Tibial artery (tissue), 4 donors: ENCODE measurements at regions not wholly inside any gene's neighbourhood (a gene's known extent, or its start where the extent isn't known, plus 50 kb on each side); places are given as distances from the start of the nearest gene placed in this dataset.

Experiments used
- DNase-seq, 2 donors: peaks; one replicate each; pipeline ENCODE4 v3.0.0-alpha.2; 2019
- H3K27ac ChIP-seq, 2 donors: fragments of 200-600 bp; sonication (generic) in 1 of 2; 1 replicate in 1 of 2; 2 replicates in 1 of 2; pipeline ENCODE4 v1.5.1; 2018 to 2019; ENCODE audit warnings: mild to moderate bottlenecking in 1 of 2
- H3K27me3 ChIP-seq, 2 donors: fragments of 200-600 bp; sonication (generic) in 1 of 2; one replicate each; pipeline versions ENCODE4 v1.5.1 to v1.6.0; 2016 to 2019
- H3K36me3 ChIP-seq, 3 donors: fragments of 200-600 bp; sonication (generic) in 2 of 3; one replicate each; pipeline ENCODE4 v1.5.1; 2016 to 2019; ENCODE audit warnings: mild to moderate bottlenecking in 2 of 3
- H3K4me1 ChIP-seq, 4 donors: fragments of 200-600 bp; sonication (generic) in 2 of 4; 1 replicate in 3 of 4; 2 replicates in 1 of 4; pipeline ENCODE4 v1.5.1; 2016 to 2019
- H3K4me3 ChIP-seq, 2 donors: fragments of 200-600 bp; sonication (generic) in 1 of 2; 1 replicate in 1 of 2; 2 replicates in 1 of 2; pipeline ENCODE4 v1.5.1; 2018 to 2019; ENCODE audit warnings: mild to moderate bottlenecking in 2 of 2
- H3K9me3 ChIP-seq, 3 donors: fragments of 200-600 bp; sonication (generic) in 1 of 3; one replicate each; pipeline ENCODE4 v1.5.1; 2016 to 2019
- intact Hi-C: fragments of 100-400 bp; cut with DNase I; formaldehyde crosslinking; loops from one replicate; pipeline ENCODE4 v1.15.0; 2023; ENCODE audit warnings: low total_unique reads
- TF ChIP-seq, protein P1 (sequence below), 2 experiments: fragments of 200-600 bp in 1 of 2; fragments of 450-650 bp in 1 of 2; IDR thresholded peaks; one replicate each; pipeline ENCODE4 v1.5.1; 2017 to 2019; ENCODE audit warnings: antibody characterized with exemption in 2 of 2, mild to moderate bottlenecking in 1 of 2, moderate library complexity in 1 of 2

DNA sequence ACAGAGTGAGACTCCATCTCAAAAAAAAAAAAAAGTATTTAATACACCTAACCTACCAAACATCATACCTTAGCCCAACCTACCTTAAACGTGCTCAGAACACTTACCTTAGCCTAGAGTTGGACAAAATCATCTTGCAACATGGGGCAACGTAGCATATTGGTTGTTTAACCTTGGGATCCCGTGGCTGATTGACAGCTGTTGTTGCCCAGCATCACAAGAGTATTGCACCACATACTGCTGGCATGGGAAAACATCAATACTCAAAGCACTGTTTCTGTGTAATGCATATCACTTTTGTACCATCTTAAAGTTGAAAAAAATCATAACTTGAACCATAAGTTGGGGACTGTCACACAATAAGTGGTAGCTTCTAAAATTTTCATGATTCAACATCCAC, 73.8 kb upstream of the MIR17HG start:
- H3K27me3 ChIP-seq = no peaks in the 10 kb centered on the region
- no peak for DNase-seq
- H3K4me3 ChIP-seq = no peak overlapping the region
- H3K4me1 ChIP-seq = no peaks in the 10 kb centered on the region
- H3K27ac ChIP-seq = no peak overlapping the region
- no peaks in the 10 kb centered on the region for H3K9me3 ChIP-seq
- no peaks in the 10 kb centered on the region for H3K36me3 ChIP-seq
- intact Hi-C loops = no loop called here
- TF ChIP-seq, protein P1, sequence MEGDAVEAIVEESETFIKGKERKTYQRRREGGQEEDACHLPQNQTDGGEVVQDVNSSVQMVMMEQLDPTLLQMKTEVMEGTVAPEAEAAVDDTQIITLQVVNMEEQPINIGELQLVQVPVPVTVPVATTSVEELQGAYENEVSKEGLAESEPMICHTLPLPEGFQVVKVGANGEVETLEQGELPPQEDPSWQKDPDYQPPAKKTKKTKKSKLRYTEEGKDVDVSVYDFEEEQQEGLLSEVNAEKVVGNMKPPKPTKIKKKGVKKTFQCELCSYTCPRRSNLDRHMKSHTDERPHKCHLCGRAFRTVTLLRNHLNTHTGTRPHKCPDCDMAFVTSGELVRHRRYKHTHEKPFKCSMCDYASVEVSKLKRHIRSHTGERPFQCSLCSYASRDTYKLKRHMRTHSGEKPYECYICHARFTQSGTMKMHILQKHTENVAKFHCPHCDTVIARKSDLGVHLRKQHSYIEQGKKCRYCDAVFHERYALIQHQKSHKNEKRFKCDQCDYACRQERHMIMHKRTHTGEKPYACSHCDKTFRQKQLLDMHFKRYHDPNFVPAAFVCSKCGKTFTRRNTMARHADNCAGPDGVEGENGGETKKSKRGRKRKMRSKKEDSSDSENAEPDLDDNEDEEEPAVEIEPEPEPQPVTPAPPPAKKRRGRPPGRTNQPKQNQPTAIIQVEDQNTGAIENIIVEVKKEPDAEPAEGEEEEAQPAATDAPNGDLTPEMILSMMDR (IDR thresholded peaks at IDR 0.05) = no peak

DNA sequence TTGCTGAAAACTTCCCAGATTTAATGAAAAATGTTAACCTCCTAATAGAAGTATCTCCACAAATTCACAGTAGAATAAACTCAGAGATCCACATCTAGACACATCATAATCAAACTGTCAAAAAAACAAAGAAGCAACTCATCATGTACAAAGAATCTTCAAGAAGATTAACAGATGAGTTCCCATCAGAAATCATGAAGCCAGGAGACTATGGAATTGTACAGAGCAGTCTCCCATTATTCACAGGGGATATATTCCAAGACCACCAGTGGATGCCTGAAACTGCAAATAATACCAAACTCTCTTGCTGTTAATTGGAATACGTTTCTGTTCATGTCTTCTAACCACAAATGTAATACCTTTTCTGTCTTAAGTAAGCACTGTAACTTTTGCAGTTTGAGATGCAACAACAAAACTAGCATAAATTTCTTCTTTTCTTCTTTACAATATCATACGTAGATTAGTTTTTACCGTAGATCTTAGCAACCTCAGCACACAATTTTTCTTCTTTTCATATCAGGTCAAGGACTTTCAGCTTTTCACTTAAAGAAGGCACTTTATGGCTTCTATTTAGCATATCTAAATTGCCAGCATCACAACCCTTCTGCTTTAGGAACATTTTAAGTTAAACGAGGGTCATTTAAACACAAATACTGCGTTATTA, 70.3 kb upstream of the MIR17HG start:
- no peak for DNase-seq
- Histone ChIP-seq H3K4me3 (no peak overlapping the region), H3K9me3 (no peaks in the 10 kb centered on the region), H3K36me3 (no peaks in the 10 kb centered on the region), H3K27me3 (no peaks in the 10 kb centered on the region), H3K4me1 (no peaks in the 10 kb centered on the region), H3K27ac (no peak overlapping the region)
- intact Hi-C loops = no loop called here
- TF ChIP-seq, protein P1 (IDR thresholded peaks at IDR 0.05) = no peak

DNA sequence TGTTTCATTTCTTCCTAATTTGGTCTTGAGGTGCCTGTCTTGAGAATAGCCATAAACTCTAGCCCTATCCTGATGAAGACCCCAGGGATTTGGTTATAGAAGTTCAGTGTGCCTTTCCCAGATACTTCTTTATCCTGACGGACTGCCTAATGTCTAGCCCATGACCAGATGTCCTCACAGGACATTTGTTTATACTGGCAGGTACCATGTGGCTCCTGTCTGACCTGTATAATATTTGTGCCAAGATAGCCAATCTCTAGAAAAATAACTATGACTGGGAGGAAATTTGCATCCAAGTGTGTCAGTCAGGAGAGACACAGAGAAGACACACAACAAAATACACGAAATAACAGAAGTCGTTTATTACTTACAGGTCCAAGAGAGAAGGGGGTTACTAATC, 69.2 kb upstream of the MIR17HG start:
- H3K4me1 ChIP-seq = no peaks in the 10 kb centered on the region
- H3K36me3 ChIP-seq = no peaks in the 10 kb centered on the region
- H3K9me3 ChIP-seq = no peaks in the 10 kb centered on the region
- DNase-seq = no peak
- TF ChIP-seq, protein P1 (IDR thresholded peaks at IDR 0.05) = no peak
- no peaks in the 10 kb centered on the region for H3K27me3 ChIP-seq
- H3K27ac ChIP-seq = no peak overlapping the region
- H3K4me3 ChIP-seq = no peak overlapping the region
- intact Hi-C loops = no loop called here

DNA sequence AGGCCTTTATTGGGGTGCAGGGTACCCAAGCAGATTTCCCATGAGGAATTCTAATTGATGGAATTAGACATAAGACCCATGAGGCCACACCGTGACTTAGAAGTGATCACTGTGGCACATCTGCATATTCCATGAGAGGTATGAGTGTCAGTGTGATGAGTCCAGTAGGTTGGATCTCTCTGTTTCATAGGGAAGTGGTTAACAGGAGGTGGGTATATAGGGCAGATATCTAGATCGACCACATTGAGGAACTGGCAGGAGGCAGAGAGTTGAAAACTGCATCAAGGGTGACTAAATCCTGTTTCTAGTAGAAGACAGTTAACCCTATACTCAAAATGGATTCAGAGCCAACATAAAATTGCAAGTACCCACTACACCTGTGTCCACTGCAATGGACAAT, 68.6 kb upstream of the MIR17HG start:
- Histone ChIP-seq H3K9me3 (no peaks in the 10 kb centered on the region), H3K4me3 (no peak overlapping the region), H3K27me3 (no peaks in the 10 kb centered on the region), H3K27ac (no peak overlapping the region), H3K36me3 (no peaks in the 10 kb centered on the region), H3K4me1 (no peaks in the 10 kb centered on the region)
- DNase-seq = no peak
- TF ChIP-seq, protein P1 (IDR thresholded peaks at IDR 0.05) = no peak
- intact Hi-C loops = no loop called here

DNA sequence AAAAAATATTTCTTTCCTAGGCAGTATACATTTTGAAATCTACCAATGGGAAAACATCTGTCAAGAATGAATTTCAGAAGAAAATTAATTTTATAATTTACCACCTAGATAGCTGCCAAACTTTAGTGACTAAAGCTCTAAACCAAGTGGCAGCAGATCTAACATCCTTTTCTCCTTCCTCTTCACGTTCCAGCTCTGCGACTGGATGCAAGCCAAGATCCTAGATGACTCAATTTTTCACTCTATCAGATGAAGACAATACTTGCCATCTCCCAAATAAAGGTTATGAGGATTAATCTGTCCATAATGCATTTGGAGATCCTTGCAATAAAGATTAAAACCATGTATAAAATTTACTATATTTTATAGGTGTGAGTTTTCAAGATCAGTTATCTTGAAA, 66.7 kb upstream of the MIR17HG start:
- no peaks in the 10 kb centered on the region for H3K9me3 ChIP-seq
- TF ChIP-seq, protein P1 (IDR thresholded peaks at IDR 0.05) = no peak
- H3K4me3 ChIP-seq = no peak overlapping the region
- H3K27ac ChIP-seq = no peak overlapping the region
- no peak for DNase-seq
- intact Hi-C loops = no loop called here
- H3K27me3 ChIP-seq = no peaks in the 10 kb centered on the region
- H3K4me1 ChIP-seq = no peaks in the 10 kb centered on the region
- H3K36me3 ChIP-seq = no peaks in the 10 kb centered on the region

DNA sequence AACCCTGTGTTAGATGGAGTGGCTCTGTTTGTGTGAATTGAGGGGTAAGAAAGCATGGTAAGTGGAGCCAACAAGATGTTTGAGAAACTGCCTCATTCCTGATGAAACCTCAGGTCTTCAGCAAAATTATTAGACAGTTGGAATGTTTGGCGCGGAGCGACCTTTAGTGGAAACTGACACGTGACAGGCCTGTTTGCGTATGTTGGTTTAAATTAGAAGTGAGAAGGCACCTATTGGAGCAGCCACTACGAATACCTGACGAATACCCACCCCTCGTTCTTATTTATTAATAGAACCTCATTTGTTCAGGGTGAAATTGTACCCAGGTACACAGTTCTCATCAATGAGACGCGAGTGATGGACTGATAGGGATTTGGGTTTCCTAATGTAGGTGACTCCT, 63.2 kb upstream of the MIR17HG start:
- Histone ChIP-seq H3K27ac (no peak overlapping the region), H3K4me1 (no peaks in the 10 kb centered on the region), H3K36me3 (no peaks in the 10 kb centered on the region), H3K4me3 (no peak overlapping the region), H3K27me3 (no peaks in the 10 kb centered on the region), H3K9me3 (no peaks in the 10 kb centered on the region)
- TF ChIP-seq, protein P1 (IDR thresholded peaks at IDR 0.05) = no peak
- intact Hi-C loops = no loop called here
- DNase-seq = no peak
